ENCODE measurements at regions not wholly inside any gene's neighbourhood (a gene's known extent, or its start where the extent isn't known, plus 50 kb on each side); places are given as distances from the start of the nearest gene placed in this dataset.

DNA sequence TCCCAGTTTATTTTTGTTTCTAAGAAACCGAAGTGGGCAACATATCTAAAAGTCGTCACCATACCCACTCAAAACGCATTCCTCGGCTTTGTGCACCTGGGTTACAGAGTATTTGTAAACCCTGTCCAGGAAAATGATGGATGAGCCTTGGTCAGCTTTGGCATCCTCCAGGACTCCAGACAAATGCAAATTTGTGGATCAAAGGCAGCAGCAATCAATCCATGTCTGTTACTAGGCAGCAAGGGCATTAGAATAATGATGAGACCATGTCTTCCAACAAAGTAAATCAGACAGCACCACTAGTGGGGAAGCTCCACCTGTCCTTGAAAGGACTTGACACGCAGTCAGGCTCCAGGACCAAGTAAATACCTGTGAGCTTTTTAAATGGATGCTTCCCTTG lies 672.6 kb upstream of the GYPC start:
- H3K4me3 ChIP-seq (ENCODE audit: low read depth, low read length) = no peak overlapping the region
- H3K27ac ChIP-seq = no peak overlapping the region
- no peaks in the 10 kb centered on the region for H3K36me3 ChIP-seq
- H3K9me3 ChIP-seq (ENCODE audit: severe bottlenecking) = no peaks in the 10 kb centered on the region
- peaks cover 12% of the 10 kb centered on the region for H3K27me3 ChIP-seq (ENCODE audit: insufficient read depth, low read depth, severe bottlenecking)
- no peak for DNase-seq
- TF ChIP-seq, protein P1, sequence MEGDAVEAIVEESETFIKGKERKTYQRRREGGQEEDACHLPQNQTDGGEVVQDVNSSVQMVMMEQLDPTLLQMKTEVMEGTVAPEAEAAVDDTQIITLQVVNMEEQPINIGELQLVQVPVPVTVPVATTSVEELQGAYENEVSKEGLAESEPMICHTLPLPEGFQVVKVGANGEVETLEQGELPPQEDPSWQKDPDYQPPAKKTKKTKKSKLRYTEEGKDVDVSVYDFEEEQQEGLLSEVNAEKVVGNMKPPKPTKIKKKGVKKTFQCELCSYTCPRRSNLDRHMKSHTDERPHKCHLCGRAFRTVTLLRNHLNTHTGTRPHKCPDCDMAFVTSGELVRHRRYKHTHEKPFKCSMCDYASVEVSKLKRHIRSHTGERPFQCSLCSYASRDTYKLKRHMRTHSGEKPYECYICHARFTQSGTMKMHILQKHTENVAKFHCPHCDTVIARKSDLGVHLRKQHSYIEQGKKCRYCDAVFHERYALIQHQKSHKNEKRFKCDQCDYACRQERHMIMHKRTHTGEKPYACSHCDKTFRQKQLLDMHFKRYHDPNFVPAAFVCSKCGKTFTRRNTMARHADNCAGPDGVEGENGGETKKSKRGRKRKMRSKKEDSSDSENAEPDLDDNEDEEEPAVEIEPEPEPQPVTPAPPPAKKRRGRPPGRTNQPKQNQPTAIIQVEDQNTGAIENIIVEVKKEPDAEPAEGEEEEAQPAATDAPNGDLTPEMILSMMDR (IDR thresholded peaks at IDR 0.05; ENCODE audit: low read depth, low read length) = no peak

DNA sequence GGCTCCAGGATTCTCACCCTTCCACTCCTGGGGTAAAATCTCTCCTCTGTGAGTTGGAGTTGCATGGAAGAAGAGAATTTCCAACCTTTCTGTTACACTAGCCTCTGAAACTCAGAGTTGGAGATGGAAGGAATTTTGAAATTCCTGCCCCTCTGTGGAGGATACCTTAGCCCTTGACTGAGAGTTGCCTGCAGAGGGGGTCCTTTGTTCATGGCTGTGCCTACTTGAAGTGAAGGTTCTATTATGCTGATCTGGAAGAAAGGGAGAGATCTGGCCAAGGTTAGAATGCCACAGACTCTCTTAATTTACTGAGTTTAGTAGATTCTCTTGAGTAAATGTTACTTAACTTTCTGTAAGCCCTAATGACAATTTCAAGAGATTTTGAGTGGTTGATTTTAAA lies 626.6 kb upstream of the GYPC start:
- Histone ChIP-seq H3K4me3 (ENCODE audit: low read depth, low read length) (no peak overlapping the region), H3K27ac (no peak overlapping the region), H3K27me3 (ENCODE audit: insufficient read depth, low read depth, severe bottlenecking) (no peaks in the 10 kb centered on the region), H3K36me3 (no peaks in the 10 kb centered on the region), H3K9me3 (ENCODE audit: severe bottlenecking) (no peaks in the 10 kb centered on the region)
- TF ChIP-seq, protein P1 (IDR thresholded peaks at IDR 0.05; ENCODE audit: low read depth, low read length) = no peak
- no peak for DNase-seq

DNA sequence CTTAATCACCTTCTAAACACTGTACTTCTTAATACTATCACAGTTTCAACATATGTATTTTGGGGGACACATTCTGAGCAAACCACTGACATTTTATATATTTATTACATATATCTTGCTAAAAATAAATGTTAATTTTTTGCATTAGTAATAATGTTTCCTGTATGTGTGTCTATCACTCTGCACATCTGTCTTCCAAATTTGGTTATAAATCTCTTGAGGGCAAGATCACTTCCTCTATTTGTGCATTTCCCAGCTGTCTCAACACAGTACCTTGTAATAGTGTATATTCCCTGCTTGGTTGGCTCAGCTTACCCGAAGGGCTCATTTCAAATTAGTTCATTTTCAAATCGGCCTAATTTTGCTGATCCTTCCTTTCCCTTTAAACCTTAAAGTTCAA lies 617.1 kb upstream of the GYPC start:
- no peak for DNase-seq
- Histone ChIP-seq H3K27ac (no peak overlapping the region), H3K9me3 (ENCODE audit: severe bottlenecking) (no peaks in the 10 kb centered on the region), H3K27me3 (ENCODE audit: insufficient read depth, low read depth, severe bottlenecking) (peaks cover 13% of the 10 kb centered on the region), H3K36me3 (no peaks in the 10 kb centered on the region), H3K4me3 (ENCODE audit: low read depth, low read length) (no peak overlapping the region)
- TF ChIP-seq, protein P1 (IDR thresholded peaks at IDR 0.05; ENCODE audit: low read depth, low read length) = no peak

DNA sequence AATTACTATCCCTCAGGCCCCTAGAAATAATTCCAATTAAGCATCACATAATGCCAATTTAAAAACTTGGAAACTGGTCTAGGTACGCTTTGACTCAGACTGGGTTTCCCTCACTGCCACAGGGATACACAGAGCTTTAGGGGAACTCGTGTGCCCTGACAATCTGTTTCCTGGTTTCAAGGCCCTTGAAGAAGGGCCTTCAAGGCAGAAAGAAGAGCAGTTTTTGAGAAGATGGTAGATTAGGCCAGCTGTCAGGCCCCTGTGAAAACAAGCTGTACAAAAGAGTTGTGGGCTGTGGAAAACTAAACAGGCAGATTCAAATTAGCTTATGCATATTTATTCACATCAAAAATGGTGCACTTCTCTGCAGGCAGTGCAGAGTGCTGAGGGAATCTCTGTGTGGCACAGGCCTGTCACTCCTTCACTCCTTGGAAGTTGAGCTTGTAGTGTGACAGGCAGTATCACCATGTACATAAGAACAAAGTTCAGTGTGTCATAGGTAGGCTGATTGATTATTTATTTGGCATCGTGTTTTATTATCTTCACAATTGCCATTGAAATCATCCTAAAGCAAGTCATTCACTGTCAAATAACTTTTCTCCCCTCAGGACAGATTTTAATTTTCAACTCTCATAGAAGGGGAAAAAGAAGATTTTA lies 614.4 kb upstream of the GYPC start:
- Histone ChIP-seq H3K4me3 (ENCODE audit: low read depth, low read length) (no peak overlapping the region), H3K27ac (no peak overlapping the region), H3K36me3 (no peaks in the 10 kb centered on the region), H3K9me3 (ENCODE audit: severe bottlenecking) (no peaks in the 10 kb centered on the region), H3K27me3 (ENCODE audit: insufficient read depth, low read depth, severe bottlenecking) (peaks cover 8% of the 10 kb centered on the region)
- TF ChIP-seq, protein P1 (IDR thresholded peaks at IDR 0.05; ENCODE audit: low read depth, low read length) = no peak
- no peak for DNase-seq

DNA sequence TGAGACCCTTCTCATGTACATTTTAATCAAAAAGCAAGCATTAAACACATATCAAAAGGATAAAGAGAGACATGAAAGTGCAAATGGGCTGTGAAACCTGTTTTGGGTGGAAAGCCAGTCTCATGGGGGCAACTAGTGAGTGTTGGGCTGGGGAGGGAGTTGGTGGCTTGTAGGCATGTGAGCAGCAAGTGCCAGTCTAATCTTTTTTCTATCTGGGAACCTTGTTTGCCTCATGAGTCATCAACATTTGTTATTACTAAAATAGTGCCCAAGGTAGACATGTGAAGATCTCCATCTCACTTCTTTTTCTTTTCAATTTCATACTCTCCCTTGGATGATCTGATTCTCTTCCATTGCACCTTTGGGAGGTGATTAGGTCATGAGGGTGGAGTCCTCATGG lies 613.9 kb upstream of the GYPC start:
- H3K9me3 ChIP-seq (ENCODE audit: severe bottlenecking) = no peaks in the 10 kb centered on the region
- H3K27me3 ChIP-seq (ENCODE audit: insufficient read depth, low read depth, severe bottlenecking) = peaks cover 8% of the 10 kb centered on the region
- no peak for DNase-seq
- no peak overlapping the region for H3K4me3 ChIP-seq (ENCODE audit: low read depth, low read length)
- TF ChIP-seq, protein P1 (IDR thresholded peaks at IDR 0.05; ENCODE audit: low read depth, low read length) = no peak
- no peaks in the 10 kb centered on the region for H3K36me3 ChIP-seq
- no peak overlapping the region for H3K27ac ChIP-seq

DNA sequence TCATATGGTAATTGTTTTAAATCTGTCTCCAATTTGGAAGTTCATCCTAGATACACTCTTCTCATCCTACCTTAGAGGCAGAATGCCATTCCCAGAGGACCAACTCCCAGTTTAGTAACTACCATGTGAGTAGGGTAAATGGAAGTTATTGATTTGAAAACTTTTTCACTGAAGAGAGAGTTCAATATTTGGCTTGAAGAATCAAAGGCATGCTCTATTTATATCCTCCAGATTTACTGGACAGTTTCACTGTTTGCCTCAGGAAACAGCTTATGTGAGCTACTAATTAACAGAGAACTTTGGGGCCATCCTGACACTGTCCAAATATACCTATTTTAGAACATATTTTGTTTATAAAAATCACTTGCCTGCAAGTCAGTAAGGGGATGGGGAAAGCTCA lies 607.2 kb upstream of the GYPC start:
- H3K9me3 ChIP-seq (ENCODE audit: severe bottlenecking) = peaks cover 3% of the 10 kb centered on the region
- no peak for DNase-seq
- H3K4me3 ChIP-seq (ENCODE audit: low read depth, low read length) = no peak overlapping the region
- H3K27me3 ChIP-seq (ENCODE audit: insufficient read depth, low read depth, severe bottlenecking) = peaks cover 13% of the 10 kb centered on the region
- H3K36me3 ChIP-seq = no peaks in the 10 kb centered on the region
- H3K27ac ChIP-seq = no peak overlapping the region
- TF ChIP-seq, protein P1 (IDR thresholded peaks at IDR 0.05; ENCODE audit: low read depth, low read length) = no peak
